HCT116 (cell line): ENCODE measurements at regions not wholly inside any gene's neighbourhood (a gene's known extent, or its start where the extent isn't known, plus 50 kb on each side); places are given as distances from the start of the nearest gene placed in this dataset.

Experiments used
- ATAC-seq: fragments of 200-7000 bp; cut with Tn5 transposase; 2 replicates; pipeline ENCODE4 v1.9.1; 2020; ENCODE audit warnings: mild to moderate bottlenecking, moderate library complexity
- BruUV-seq: library from RNA; stranded (reverse); fragments of 400-500 nt; replicated peaks from 2 replicates; lab custom pipeline; 2021; lab: Mats Ljungman, UMichigan
- CTCF ChIA-PET: fragments of 300-600 bp; sonication (Branson Sonifier 250); formaldehyde crosslinking; loops from one replicate; lab custom pipeline; 2021; ENCODE audit warnings: antibody characterized with exemption; lab: Charles Lee
- POLR2A ChIA-PET: fragments of 300-600, 350-600 bp; sonication (Branson Sonifier 250); formaldehyde crosslinking; loops from one replicate; lab custom pipeline; 2021; ENCODE audit warnings: antibody characterized with exemption; lab: Charles Lee
- RAD21 ChIA-PET, 2 experiments: fragments of 300-600 bp; sonication (Branson Sonifier 250); formaldehyde crosslinking; loops; one replicate each; lab custom pipeline; 2023; ENCODE audit warnings: low total read pairs in 2 of 2; ENCODE audit not compliant: uncharacterized antibody in 2 of 2, unreplicated experiment in 2 of 2, low non-redundant PET in 1 of 2; lab: Charles Lee
- DNase-seq: peaks from one replicate; pipeline ENCODE4 v3.0.0-alpha.2; 2010; ENCODE audit warnings: low read depth, low spot score
- H2AFZ ChIP-seq: fragments of 200-600 bp; shearing (Covaris generic), sonication (generic); 2 replicates; pipeline ENCODE4 v1.6.1; 2017; ENCODE audit warnings: low read depth, mixed run types, mixed read lengths, antibody characterized with exemption, low read length; ENCODE audit not compliant: poor library complexity, severe bottlenecking
- H3K27ac ChIP-seq: 2 replicates; pipeline ENCODE4 v1.5.1; 2012; ENCODE audit warnings: low read depth, low read length
- H3K27me3 ChIP-seq: fragments of 200-600 bp; sonication (generic); 2 replicates; pipeline ENCODE4 v1.6.1; 2016; ENCODE audit warnings: mixed run types, low read length, mixed read lengths; ENCODE audit not compliant: insufficient read depth
- H3K36me3 ChIP-seq, 2 experiments: fragments of 200-500 bp in 1 of 2; fragments of 200-600 bp in 1 of 2; sonication (Bioruptor generic) in 1 of 2; sonication (generic) in 1 of 2; 2 replicates each; pipeline versions ENCODE4 v1.5.1 to v1.6.1; 2014 to 2016; ENCODE audit warnings: low read length in 2 of 2, inconsistent platforms in 1 of 2, mixed read lengths in 1 of 2, mixed run types in 1 of 2; ENCODE audit not compliant: insufficient read depth in 2 of 2, control insufficient read depth in 1 of 2
- H3K4me1 ChIP-seq, 2 experiments: fragments of 200-600 bp in 1 of 2; sonication (generic) in 1 of 2; 2 replicates each; pipeline versions ENCODE4 v1.5.1 to v1.6.1; 2012 to 2017; ENCODE audit warnings: low read length in 2 of 2, inconsistent platforms in 1 of 2, mild to moderate bottlenecking in 1 of 2, mixed read lengths in 1 of 2, mixed run types in 1 of 2, moderate library complexity in 1 of 2; ENCODE audit not compliant: insufficient read depth in 2 of 2, control insufficient read depth in 1 of 2
- H3K4me2 ChIP-seq: fragments of 200-600 bp; sonication (generic); 2 replicates; pipeline ENCODE4 v1.6.1; 2017; ENCODE audit warnings: mixed run types, low read length, mixed read lengths
- H3K4me3 ChIP-seq, 2 experiments: fragments of 200-600 bp in 1 of 2; sonication (generic) in 1 of 2; replicated peaks in 1 of 2; 2 replicates each; pipeline ENCODE4 v1.5.1; 2011 to 2016; ENCODE audit warnings: low read length in 2 of 2, control low read depth in 1 of 2, low read depth in 1 of 2, mild to moderate bottlenecking in 1 of 2, mixed read lengths in 1 of 2, mixed run types in 1 of 2
- H3K79me2 ChIP-seq: fragments of 200-600 bp; sonication (generic); 2 replicates; pipeline ENCODE4 v1.6.1; 2017; ENCODE audit warnings: mild to moderate bottlenecking, mixed run types, low read length, moderate library complexity, mixed read lengths; ENCODE audit not compliant: insufficient read depth
- H3K9ac ChIP-seq: fragments of 200-600 bp; sonication (generic); 2 replicates; pipeline ENCODE4 v1.6.1; 2016; ENCODE audit warnings: low read length, mixed read lengths
- H3K9me2 ChIP-seq: fragments of 200-600 bp; sonication (generic), shearing (Covaris generic); 2 replicates; pipeline ENCODE4 v1.6.1; 2017; ENCODE audit warnings: mixed run types, mild to moderate bottlenecking, moderate library complexity; ENCODE audit not compliant: insufficient read depth
- H3K9me3 ChIP-seq, 2 experiments: fragments of 200-500 bp in 1 of 2; fragments of 200-600 bp in 1 of 2; sonication (Bioruptor generic) in 1 of 2; sonication (generic) in 1 of 2; 2 replicates each; pipeline ENCODE4 v1.6.1; 2014 to 2017; ENCODE audit warnings: low read length in 2 of 2, mixed read lengths in 2 of 2, inconsistent platforms in 1 of 2, low read depth in 1 of 2, mild to moderate bottlenecking in 1 of 2, mixed run types in 1 of 2, moderate library complexity in 1 of 2; ENCODE audit not compliant: control insufficient read depth in 1 of 2, insufficient read depth in 1 of 2
- H4K20me1 ChIP-seq: fragments of 200-600 bp; sonication (generic), shearing (Covaris generic); 2 replicates; pipeline ENCODE4 v1.6.1; 2017; ENCODE audit warnings: mixed run types, mild to moderate bottlenecking, moderate library complexity; ENCODE audit not compliant: insufficient read depth
- ATF3 ChIP-seq: IDR thresholded peaks from 2 replicates; pipeline ENCODE4 v1.6.1; 2012
- CEBPB ChIP-seq: IDR thresholded peaks from 2 replicates; pipeline ENCODE4 v1.6.1; 2012; ENCODE audit warnings: low read depth
- CTCF ChIP-seq, 3 experiments: fragments of 200-600 bp in 1 of 3; sonication (generic) in 1 of 3; IDR thresholded peaks in 2 of 3; conservative IDR thresholded peaks in 1 of 3; 2 replicates each; pipeline ENCODE4 v1.5.1; 2012 to 2017; ENCODE audit warnings: low read depth in 2 of 3, low read length in 2 of 3, antibody characterized with exemption in 1 of 3, borderline replicate concordance in 1 of 3, control low read depth in 1 of 3, mild to moderate bottlenecking in 1 of 3, mixed read lengths in 1 of 3, mixed run types in 1 of 3, moderate library complexity in 1 of 3; ENCODE audit not compliant: insufficient read depth in 1 of 3
- EGR1 ChIP-seq: IDR thresholded peaks from 2 replicates; pipeline ENCODE4 v1.6.1; 2012; ENCODE audit warnings: low read depth
- ELF1 ChIP-seq: IDR thresholded peaks from 2 replicates; pipeline ENCODE4 v1.6.1; 2012; ENCODE audit warnings: low read depth, borderline replicate concordance
- EZH2 ChIP-seq: fragments of 200-600 bp; sonication (generic); IDR thresholded peaks from 2 replicates; pipeline ENCODE4 v1.6.1; 2017; ENCODE audit warnings: antibody characterized with exemption, mixed run types
- EZH2phosphoT487 ChIP-seq: fragments of 200-600 bp; IDR thresholded peaks from 2 replicates; pipeline ENCODE4 v1.6.1; 2018; ENCODE audit warnings: antibody characterized with exemption, borderline replicate concordance
- FOSL1 ChIP-seq: IDR thresholded peaks from 2 replicates; pipeline ENCODE4 v1.6.1; 2012; ENCODE audit warnings: low read depth
- MAX ChIP-seq: IDR thresholded peaks from 2 replicates; pipeline ENCODE4 v1.6.1; 2012
- POLR2A ChIP-seq: IDR thresholded peaks from 2 replicates; pipeline ENCODE4 v1.7.0; 2011; ENCODE audit warnings: borderline replicate concordance; ENCODE audit not compliant: insufficient read depth, insufficient read length; ENCODE audit errors: extremely low read depth
- POLR2AphosphoS5 ChIP-seq: IDR thresholded peaks from 2 replicates; pipeline ENCODE4 v1.6.1; 2011; ENCODE audit warnings: mild to moderate bottlenecking, low read depth, low read length, moderate library complexity
- RAD21 ChIP-seq: IDR thresholded peaks from 2 replicates; pipeline ENCODE4 v1.6.1; 2012; ENCODE audit warnings: low read depth, mild to moderate bottlenecking
- REST ChIP-seq: IDR thresholded peaks from 2 replicates; pipeline ENCODE4 v1.6.1; 2012; ENCODE audit warnings: low read depth
- SIN3A ChIP-seq: IDR thresholded peaks from 2 replicates; pipeline ENCODE4 v1.6.1; 2012; ENCODE audit warnings: low read depth
- SRF ChIP-seq: IDR thresholded peaks from 2 replicates; pipeline ENCODE4 v1.6.1; 2012; ENCODE audit warnings: low read depth
- TCF7L2 ChIP-seq: IDR thresholded peaks from 2 replicates; pipeline ENCODE4 v1.7.0; 2011; ENCODE audit warnings: borderline replicate concordance, inconsistent platforms; ENCODE audit not compliant: insufficient read depth, insufficient read length; ENCODE audit errors: extremely low read depth
- YY1 ChIP-seq: IDR thresholded peaks from 2 replicates; pipeline ENCODE4 v1.6.1; 2011; ENCODE audit warnings: low read length, low read depth, moderate library complexity, mild to moderate bottlenecking; ENCODE audit not compliant: insufficient replicate concordance; ENCODE audit errors: extremely low read depth
- ZBTB33 ChIP-seq: IDR thresholded peaks from 2 replicates; pipeline ENCODE4 v1.6.1; 2011; ENCODE audit warnings: mild to moderate bottlenecking, low read length, moderate library complexity; ENCODE audit not compliant: insufficient replicate concordance; ENCODE audit errors: extremely low read depth
- ZNF274 ChIP-seq: fragments of 200-500 bp; sonication (Bioruptor generic); IDR thresholded peaks from 2 replicates; pipeline ENCODE4 v1.6.1; 2014; ENCODE audit warnings: mild to moderate bottlenecking, low read depth, low read length, inconsistent platforms
- intact Hi-C: fragments of 100-400 bp; cut with micrococcal nuclease; formaldehyde crosslinking; loops from 2 replicates; pipeline ENCODE4 v1.10.0; 2022

GRCh38 chr14:42736408-42736807 lies 1129.7 kb downstream of the LRFN5 start:
- no peaks in the 10 kb centered on the region for H3K27me3 ChIP-seq
- no peak overlapping the region for H3K27ac ChIP-seq
- DNase-seq (no peak), ATAC-seq (no peak)
- no peaks in the 10 kb centered on the region for H3K9me3 ChIP-seq
- H3K4me2 ChIP-seq: no peak overlapping the region
- no peak overlapping the region for H3K4me3 ChIP-seq
- no peaks in the 10 kb centered on the region for H3K79me2 ChIP-seq
- intact Hi-C loops: no loop called here
- no TSS peak for BruUV-seq
- no peaks in the 10 kb centered on the region for H4K20me1 ChIP-seq
- RAD21 ChIA-PET: no interaction called here
- H3K9me2 ChIP-seq: no peaks in the 10 kb centered on the region
- no peak for TF ChIP-seq POLR2AphosphoS5
- no peak for TF ChIP-seq CEBPB
- no peak for TF ChIP-seq MAX
- TF ChIP-seq TCF7L2: no peak
- no peak for TF ChIP-seq EZH2
- TF ChIP-seq EZH2phosphoT487: no peak
- no peak for TF ChIP-seq CTCF (IDR thresholded peaks at IDR 0.05 in 2 of 3, conservative IDR thresholded peaks at IDR 0.05 in 1 of 3; ENCODE audit: borderline replicate concordance in 1 of 3, insufficient read depth in 1 of 3, low read depth in 2 of 3, low read length in 2 of 3)
- no peak for TF ChIP-seq FOSL1
- no peak for TF ChIP-seq ELF1
- TF ChIP-seq SRF: no peak
- TF ChIP-seq POLR2A: no peak
- no peak for TF ChIP-seq ATF3
- TF ChIP-seq YY1: no peak
- no peak for TF ChIP-seq REST
- TF ChIP-seq SIN3A: no peak
- no peak for TF ChIP-seq EGR1
- no peak for TF ChIP-seq RAD21
- TF ChIP-seq ZBTB33: no peak
- TF ChIP-seq ZNF274: no peak
- POLR2A ChIA-PET: no interaction called here
- H3K36me3 ChIP-seq: no peaks in the 10 kb centered on the region
- H3K4me1 ChIP-seq: no peaks in the 10 kb centered on the region
- no peak overlapping the region for H2AFZ ChIP-seq
- no peak overlapping the region for H3K9ac ChIP-seq
- CTCF ChIA-PET: no interaction called here
